Globus pallidus (tissue), 1 donor: ENCODE measurements at regions not wholly inside any gene's neighbourhood (a gene's known extent, or its start where the extent isn't known, plus 50 kb on each side); places are given as distances from the start of the nearest gene placed in this dataset.

Experiments used
- DNase-seq: peaks from one replicate; pipeline ENCODE4 v3.0.0-alpha.2; 2015; ENCODE audit warnings: low spot score

- no peak for DNase-seq
Measured at GRCh38 chr5:142474431-142475094, 149.7 kb upstream of the SPRY4 start.

GRCh38 chr5:142473038-142473437 is 148.2 kb upstream of the SPRY4 start:
- DNase-seq, result no peak

- no peak for DNase-seq
Measured at GRCh38 chr5:142472306-142472951, 147.6 kb upstream of the SPRY4 start.

- DNase-seq, result no peak
Measured at GRCh38 chr5:142466195-142466971, 141.6 kb upstream of the SPRY4 start.

- DNase-seq, result no peak
Measured at GRCh38 chr5:142465476-142465875, 140.7 kb upstream of the SPRY4 start.

- DNase-seq, result no peak
Measured at GRCh38 chr5:142463904-142464303, 139.1 kb upstream of the SPRY4 start.

GRCh38 chr5:142461028-142461590 is 136.3 kb upstream of the SPRY4 start:
- DNase-seq, result no peak

- no peak for DNase-seq
Measured at GRCh38 chr5:142459209-142459608, 134.4 kb upstream of the SPRY4 start.

- no peak for DNase-seq
Measured at GRCh38 chr5:142455856-142456255, 131.0 kb upstream of the SPRY4 start.

GRCh38 chr5:142453932-142454331 is 129.1 kb upstream of the SPRY4 start:
- DNase-seq, result no peak

- no peak for DNase-seq
Measured at GRCh38 chr5:142450419-142450818, 125.6 kb upstream of the SPRY4 start.

GRCh38 chr5:142447887-142448286 is 123.1 kb upstream of the SPRY4 start:
- no peak for DNase-seq

- no peak for DNase-seq
Measured at GRCh38 chr5:142446960-142447279, 122.1 kb upstream of the SPRY4 start.

GRCh38 chr5:142446131-142446959 is 121.5 kb upstream of the SPRY4 start:
- DNase-seq, result no peak

GRCh38 chr5:142445266-142445665 is 120.4 kb upstream of the SPRY4 start:
- no peak for DNase-seq

- DNase-seq, result no peak
Measured at GRCh38 chr5:142441616-142442015, 116.8 kb upstream of the SPRY4 start.

- no peak for DNase-seq
Measured at GRCh38 chr5:142439207-142439860, 114.5 kb upstream of the SPRY4 start.

- DNase-seq, result no peak
Measured at GRCh38 chr5:142438573-142438972, 113.8 kb upstream of the SPRY4 start.

- no peak for DNase-seq
Measured at GRCh38 chr5:142437563-142437962, 112.7 kb upstream of the SPRY4 start.

GRCh38 chr5:142435410-142436115 is 110.7 kb upstream of the SPRY4 start:
- no peak for DNase-seq

- DNase-seq, result no peak
Measured at GRCh38 chr5:142434322-142434612, 109.4 kb upstream of the SPRY4 start.
